Nephron progenitor cell (in vitro differentiated cells): ENCODE measurements at regions not wholly inside any gene's neighbourhood (a gene's known extent, or its start where the extent isn't known, plus 50 kb on each side); places are given as distances from the start of the nearest gene placed in this dataset.
"Not testable (repeated sequence)": the region's sequence is repeated elsewhere in the genome, so short reads cannot be mapped to it uniquely, and the experiment has no call there.

Source experiments
- DNase-seq: peaks from one replicate; pipeline ENCODE4 v3.0.0; 2021
- H3K27ac Mint-ChIP-seq: 2 replicates; pipeline ENCODE4 v1.8.0; 2021; ENCODE audit warnings: mild to moderate bottlenecking, moderate library complexity, mixed read lengths
- H3K27me3 Mint-ChIP-seq: 2 replicates; pipeline ENCODE4 v1.8.0; 2021; ENCODE audit warnings: mild to moderate bottlenecking, low read depth, mixed read lengths; ENCODE audit not compliant: poor library complexity
- H3K36me3 Mint-ChIP-seq: 2 replicates; pipeline ENCODE4 v1.8.0; 2021; ENCODE audit warnings: low read depth, mixed read lengths
- H3K4me1 Mint-ChIP-seq: 2 replicates; pipeline ENCODE4 v1.8.0; 2021; ENCODE audit warnings: mixed read lengths
- H3K4me3 Mint-ChIP-seq: 2 replicates; pipeline ENCODE4 v1.8.0; 2021; ENCODE audit warnings: mild to moderate bottlenecking, moderate library complexity, mixed read lengths
- H3K9me3 Mint-ChIP-seq: 2 replicates; pipeline ENCODE4 v1.8.0; 2021; ENCODE audit warnings: mild to moderate bottlenecking, moderate library complexity, mixed read lengths
- TF ChIP-seq, protein P1 (sequence below): fragments of 200-600 bp; sonication (generic); IDR thresholded peaks from 2 replicates; pipeline ENCODE4 v1.5.0; 2021; ENCODE audit warnings: antibody characterized with exemption

DNA sequence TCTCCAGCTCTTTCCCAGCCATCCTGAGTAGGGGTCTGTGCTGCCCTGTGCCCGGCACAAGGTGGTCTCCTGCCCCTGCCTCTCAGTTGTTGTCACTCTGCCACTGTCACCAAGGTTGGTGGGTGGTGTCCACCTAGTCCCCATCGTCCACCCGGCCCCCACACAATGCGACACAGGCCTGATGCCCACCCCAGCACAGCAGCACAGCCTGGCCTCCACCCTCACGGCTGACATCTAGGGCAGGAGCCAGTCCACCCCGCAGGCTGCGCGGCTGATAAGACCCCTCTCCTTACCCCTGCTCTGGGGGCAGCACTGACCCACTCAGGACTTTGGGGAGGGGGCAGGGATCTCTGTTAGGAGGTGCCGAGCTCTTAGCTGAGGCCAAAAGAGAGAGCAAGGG lies 198.3 kb downstream of the LIPI start:
- no peak overlapping the region for H3K4me3 Mint-ChIP-seq
- no peaks in the 10 kb centered on the region for H3K36me3 Mint-ChIP-seq
- DNase-seq: no peak
- H3K4me1 Mint-ChIP-seq: no peaks in the 10 kb centered on the region
- TF ChIP-seq, protein P1, sequence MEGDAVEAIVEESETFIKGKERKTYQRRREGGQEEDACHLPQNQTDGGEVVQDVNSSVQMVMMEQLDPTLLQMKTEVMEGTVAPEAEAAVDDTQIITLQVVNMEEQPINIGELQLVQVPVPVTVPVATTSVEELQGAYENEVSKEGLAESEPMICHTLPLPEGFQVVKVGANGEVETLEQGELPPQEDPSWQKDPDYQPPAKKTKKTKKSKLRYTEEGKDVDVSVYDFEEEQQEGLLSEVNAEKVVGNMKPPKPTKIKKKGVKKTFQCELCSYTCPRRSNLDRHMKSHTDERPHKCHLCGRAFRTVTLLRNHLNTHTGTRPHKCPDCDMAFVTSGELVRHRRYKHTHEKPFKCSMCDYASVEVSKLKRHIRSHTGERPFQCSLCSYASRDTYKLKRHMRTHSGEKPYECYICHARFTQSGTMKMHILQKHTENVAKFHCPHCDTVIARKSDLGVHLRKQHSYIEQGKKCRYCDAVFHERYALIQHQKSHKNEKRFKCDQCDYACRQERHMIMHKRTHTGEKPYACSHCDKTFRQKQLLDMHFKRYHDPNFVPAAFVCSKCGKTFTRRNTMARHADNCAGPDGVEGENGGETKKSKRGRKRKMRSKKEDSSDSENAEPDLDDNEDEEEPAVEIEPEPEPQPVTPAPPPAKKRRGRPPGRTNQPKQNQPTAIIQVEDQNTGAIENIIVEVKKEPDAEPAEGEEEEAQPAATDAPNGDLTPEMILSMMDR: no peak
- H3K9me3 Mint-ChIP-seq: peaks cover 52% of the 10 kb centered on the region
- H3K27me3 Mint-ChIP-seq: no peaks in the 10 kb centered on the region
- no peak overlapping the region for H3K27ac Mint-ChIP-seq

DNA sequence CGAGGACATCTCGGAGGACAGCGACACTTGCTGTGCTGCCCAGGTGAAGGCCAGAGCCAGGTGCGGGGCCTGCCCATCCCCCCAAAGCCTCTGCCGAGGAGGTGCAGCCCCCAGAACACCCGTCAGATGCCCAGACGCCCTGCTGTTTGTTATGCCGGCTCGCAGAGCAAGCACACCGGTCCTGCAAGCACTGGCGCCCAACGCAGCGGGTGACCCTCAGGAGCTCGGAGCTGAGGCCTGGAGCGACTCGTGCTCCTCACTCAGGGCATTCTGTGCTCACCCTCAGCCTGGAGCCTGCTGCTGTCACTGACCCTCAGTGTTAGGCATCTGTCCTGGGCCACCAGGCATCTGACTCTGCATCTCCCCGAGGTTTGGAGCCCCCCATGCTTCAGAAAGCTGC lies 199.0 kb downstream of the LIPI start:
- not testable (repeated sequence) for H3K27ac Mint-ChIP-seq, H3K4me3 Mint-ChIP-seq, H3K36me3 Mint-ChIP-seq, H3K27me3 Mint-ChIP-seq, DNase-seq, H3K4me1 Mint-ChIP-seq
- H3K9me3 Mint-ChIP-seq: peaks cover 54% of the 10 kb centered on the region

DNA sequence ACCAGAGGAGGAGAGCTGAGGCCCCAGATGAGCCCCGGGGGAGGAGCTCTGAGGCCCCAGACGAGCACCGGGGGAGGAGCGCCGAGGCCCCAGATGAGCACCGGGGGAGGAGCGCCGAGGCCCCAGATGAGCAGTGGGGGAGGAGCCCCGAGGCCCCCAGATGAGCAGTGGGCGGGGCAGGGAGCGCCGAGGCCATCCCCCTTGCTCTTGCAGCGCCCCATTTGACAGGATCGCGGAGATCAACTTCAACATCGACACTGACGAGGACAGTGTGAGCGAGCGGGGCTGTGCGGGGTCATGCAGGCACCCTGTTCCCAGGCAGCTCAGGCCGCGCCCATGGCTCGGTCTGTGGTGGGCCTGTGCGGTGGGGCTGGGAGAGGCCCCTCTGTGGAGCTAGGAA lies 199.6 kb downstream of the LIPI start:
- not testable (repeated sequence) for H3K27ac Mint-ChIP-seq, H3K4me3 Mint-ChIP-seq, DNase-seq, H3K36me3 Mint-ChIP-seq, H3K27me3 Mint-ChIP-seq, H3K4me1 Mint-ChIP-seq
- H3K9me3 Mint-ChIP-seq: peaks cover 59% of the 10 kb centered on the region

DNA sequence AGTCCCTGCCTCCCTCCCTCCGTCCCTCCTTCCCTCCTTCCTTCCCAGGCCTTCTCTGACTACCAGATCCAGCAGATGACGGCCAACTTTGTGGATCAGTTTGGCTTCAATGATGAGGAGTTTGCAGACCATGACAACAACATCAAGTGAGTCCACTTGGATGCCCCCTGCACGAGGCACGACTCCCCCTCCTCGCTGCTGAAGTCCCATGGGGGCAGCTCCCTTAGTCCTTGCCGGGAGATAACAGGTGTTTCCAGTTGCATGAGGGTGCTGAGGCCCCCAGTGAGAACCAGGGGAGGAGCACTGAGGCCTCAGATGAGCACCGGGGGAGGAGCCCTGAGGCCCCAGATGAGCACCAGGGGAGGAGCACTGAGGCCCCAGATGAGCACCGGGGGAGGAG lies 200.0 kb downstream of the LIPI start:
- no peak overlapping the region for H3K27ac Mint-ChIP-seq
- no peaks in the 10 kb centered on the region for H3K4me1 Mint-ChIP-seq
- DNase-seq: no peak
- TF ChIP-seq, protein P1: no peak
- no peaks in the 10 kb centered on the region for H3K27me3 Mint-ChIP-seq
- H3K36me3 Mint-ChIP-seq: no peaks in the 10 kb centered on the region
- peaks cover 59% of the 10 kb centered on the region for H3K9me3 Mint-ChIP-seq
- no peak overlapping the region for H3K4me3 Mint-ChIP-seq

DNA sequence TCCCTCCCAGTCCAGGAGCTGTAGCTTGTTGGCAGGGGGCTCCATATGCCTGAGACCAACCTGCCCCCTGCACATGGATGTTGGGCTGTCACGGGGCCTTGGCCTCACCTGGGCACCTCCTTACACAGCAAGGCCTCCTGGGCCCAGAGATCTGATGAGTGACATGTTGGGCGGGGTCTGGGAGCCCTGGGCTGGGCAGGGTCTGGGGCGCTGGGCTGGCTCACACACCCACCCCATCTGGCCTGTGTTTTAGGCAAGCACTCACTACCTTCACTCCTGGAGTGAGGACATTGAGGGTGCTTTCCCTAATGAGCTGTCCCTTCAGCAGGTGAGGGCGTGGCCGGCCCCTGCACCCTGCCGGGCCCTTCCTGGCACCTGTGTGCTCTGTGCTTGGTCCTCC lies 200.8 kb downstream of the LIPI start:
- not testable (repeated sequence) for H3K4me1 Mint-ChIP-seq, H3K27me3 Mint-ChIP-seq, DNase-seq, H3K27ac Mint-ChIP-seq, H3K36me3 Mint-ChIP-seq, H3K4me3 Mint-ChIP-seq
- H3K9me3 Mint-ChIP-seq: peaks cover 59% of the 10 kb centered on the region

DNA sequence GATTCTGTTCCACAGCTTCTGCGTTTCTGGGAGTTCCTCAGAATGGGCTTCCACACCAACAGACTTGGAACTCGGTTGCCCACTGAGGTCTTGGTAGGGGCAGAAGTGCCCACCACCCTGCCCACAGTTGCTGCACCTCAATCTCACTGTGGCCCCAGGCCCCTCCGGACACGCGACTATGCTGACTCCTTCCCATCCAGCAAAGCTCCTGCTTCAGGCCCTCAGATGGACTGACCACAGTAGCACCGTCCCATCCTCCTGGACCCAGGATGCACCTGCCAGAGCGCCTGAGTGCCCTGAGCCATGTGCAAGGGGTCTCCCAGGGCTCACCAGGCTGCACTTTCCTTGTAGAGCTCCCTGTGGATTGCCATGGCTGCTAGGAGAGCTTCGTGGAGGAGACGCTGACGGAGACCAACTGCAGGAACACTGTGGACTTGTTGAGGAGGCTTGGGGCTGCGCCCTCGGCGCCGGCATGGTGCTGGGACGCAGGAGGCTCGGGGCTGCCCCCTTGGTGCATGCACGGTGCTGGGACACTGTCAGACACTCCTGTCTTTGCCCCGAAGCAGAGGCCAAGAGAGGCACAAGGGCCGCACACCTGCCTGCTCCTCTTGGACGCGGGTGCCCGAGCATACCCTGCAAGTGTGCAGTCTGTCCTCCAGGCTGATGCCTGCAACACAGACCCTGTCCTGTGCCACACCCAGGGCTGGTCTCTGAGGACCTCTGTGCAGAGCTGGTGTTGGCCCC lies 201.3 kb downstream of the LIPI start:
- not testable (repeated sequence) for H3K4me3 Mint-ChIP-seq, DNase-seq, H3K27ac Mint-ChIP-seq, H3K27me3 Mint-ChIP-seq, H3K36me3 Mint-ChIP-seq, H3K4me1 Mint-ChIP-seq
- peaks cover 63% of the 10 kb centered on the region for H3K9me3 Mint-ChIP-seq

DNA sequence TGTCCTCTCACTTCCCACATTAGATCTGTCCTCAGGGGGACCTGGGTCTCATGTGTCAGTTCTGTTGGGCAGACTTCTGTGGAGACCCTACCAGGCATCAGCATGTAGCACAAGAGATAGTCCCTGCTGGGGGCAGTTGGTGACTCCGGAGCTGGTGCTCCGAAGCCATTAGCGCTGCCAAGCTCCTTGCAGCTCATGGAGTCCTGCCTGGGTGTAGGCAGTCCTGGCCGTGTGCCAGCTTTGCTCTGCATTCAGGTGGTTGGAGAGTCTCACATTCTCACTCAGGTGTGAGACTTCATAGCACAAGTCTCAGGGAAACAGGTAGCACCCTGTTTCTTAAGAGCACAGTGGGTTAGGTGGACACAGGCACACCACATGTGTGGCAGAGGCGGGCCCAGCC lies 202.3 kb downstream of the LIPI start:
- not testable (repeated sequence) for H3K4me1 Mint-ChIP-seq, H3K27ac Mint-ChIP-seq, H3K27me3 Mint-ChIP-seq, DNase-seq, H3K4me3 Mint-ChIP-seq, H3K36me3 Mint-ChIP-seq
- H3K9me3 Mint-ChIP-seq: peaks cover 62% of the 10 kb centered on the region

DNA sequence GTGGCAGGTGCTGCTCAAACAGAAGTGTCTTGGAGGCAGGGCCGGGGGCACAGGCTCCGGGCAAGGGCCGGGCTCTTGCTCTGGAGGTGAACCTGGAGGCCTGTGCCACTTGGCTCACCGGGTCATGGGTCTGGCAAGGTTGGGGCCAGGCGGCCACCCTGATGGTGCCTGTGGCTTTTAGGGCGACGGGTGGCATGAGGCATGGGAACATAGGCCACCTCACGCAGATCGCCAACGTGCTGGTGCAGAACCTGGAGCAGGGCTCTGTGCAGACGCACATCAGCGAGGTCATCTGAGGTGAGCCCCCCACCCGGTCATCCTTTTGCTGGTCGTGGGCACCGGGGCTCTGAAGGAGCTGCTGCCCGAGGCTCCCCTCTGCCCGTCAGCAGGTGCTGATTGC lies 202.7 kb downstream of the LIPI start:
- peaks cover 63% of the 10 kb centered on the region for H3K9me3 Mint-ChIP-seq
- H3K27ac Mint-ChIP-seq, H3K4me3 Mint-ChIP-seq, H3K4me1 Mint-ChIP-seq, H3K27me3 Mint-ChIP-seq, H3K36me3 Mint-ChIP-seq, DNase-seq: not testable (repeated sequence)

DNA sequence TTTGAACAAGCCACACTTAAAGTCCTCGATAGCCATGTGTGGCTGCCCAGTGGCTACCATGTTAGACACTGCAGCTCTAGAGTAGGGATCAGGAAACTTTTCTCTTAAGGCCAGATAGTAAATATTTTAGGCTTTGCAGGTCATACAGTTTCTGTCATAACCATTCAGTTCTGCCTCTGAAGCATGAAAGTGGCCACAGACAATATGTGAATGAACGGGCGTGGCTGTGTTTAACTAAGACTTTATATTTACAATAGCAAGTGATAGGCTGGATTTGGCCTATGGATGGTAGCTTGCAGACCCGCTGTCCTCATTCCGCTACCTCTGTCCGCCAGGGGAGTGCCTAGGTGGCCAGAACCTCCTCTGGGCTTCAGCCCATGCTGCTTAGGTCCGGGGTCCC lies 204.6 kb downstream of the LIPI start:
- H3K4me1 Mint-ChIP-seq, DNase-seq: not testable (repeated sequence)
- peaks cover 52% of the 10 kb centered on the region for H3K9me3 Mint-ChIP-seq

DNA sequence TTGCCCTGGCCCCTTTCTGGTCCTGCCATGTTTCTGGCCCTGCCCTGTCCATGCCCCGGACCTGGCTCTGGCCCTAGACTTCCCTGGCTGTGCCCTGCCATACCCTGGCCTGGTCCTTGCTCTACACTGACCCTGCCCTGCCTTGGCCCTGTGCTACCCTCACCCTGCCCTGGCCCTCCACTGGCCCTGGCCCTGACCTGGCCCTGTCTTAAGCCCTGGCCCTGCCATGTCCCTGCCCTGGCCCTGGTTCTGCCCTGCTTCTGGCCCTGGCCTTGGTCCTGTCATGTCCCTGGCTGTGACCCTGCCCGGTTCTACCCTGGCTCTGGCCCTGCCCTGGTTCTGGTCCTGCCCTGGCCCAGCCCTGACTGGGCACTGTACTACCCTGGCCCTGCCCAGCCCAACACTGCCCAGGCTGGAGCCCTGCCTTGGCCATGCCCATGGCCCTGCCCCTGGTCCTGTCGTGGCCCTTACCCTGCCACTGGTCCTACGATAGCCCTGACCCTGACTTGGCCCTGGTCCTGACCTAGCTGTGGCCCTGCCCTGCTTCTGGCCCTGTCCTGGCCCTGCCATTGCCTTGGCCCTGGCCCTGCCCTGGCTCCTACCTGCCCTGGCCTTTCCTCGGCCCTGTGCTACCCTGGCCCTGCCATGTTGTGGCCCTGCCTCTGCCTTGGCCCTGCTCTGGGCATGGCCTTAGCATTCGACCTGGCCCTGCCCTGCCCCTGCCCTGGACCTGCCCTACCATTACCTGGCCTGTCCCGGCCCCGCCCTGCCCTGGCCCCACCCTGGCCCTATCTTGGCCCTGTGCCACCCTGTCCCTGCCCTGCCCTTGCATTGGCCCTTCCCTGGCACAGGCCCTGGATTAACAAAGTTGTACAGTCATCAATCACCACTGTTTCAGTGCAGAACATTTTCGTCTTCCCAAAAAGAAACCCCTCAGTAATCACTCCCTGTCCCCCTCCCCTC lies 223.5 kb downstream of the LIPI start:
- H3K4me3 Mint-ChIP-seq, DNase-seq, H3K27me3 Mint-ChIP-seq, H3K4me1 Mint-ChIP-seq, H3K27ac Mint-ChIP-seq, H3K36me3 Mint-ChIP-seq: not testable (repeated sequence)
- peaks cover 62% of the 10 kb centered on the region for H3K9me3 Mint-ChIP-seq

More for the DNA sequence above, 204.6 kb downstream of the LIPI start:
- not testable (repeated sequence) for H3K27ac Mint-ChIP-seq, H3K4me3 Mint-ChIP-seq, H3K27me3 Mint-ChIP-seq, H3K36me3 Mint-ChIP-seq

DNA sequence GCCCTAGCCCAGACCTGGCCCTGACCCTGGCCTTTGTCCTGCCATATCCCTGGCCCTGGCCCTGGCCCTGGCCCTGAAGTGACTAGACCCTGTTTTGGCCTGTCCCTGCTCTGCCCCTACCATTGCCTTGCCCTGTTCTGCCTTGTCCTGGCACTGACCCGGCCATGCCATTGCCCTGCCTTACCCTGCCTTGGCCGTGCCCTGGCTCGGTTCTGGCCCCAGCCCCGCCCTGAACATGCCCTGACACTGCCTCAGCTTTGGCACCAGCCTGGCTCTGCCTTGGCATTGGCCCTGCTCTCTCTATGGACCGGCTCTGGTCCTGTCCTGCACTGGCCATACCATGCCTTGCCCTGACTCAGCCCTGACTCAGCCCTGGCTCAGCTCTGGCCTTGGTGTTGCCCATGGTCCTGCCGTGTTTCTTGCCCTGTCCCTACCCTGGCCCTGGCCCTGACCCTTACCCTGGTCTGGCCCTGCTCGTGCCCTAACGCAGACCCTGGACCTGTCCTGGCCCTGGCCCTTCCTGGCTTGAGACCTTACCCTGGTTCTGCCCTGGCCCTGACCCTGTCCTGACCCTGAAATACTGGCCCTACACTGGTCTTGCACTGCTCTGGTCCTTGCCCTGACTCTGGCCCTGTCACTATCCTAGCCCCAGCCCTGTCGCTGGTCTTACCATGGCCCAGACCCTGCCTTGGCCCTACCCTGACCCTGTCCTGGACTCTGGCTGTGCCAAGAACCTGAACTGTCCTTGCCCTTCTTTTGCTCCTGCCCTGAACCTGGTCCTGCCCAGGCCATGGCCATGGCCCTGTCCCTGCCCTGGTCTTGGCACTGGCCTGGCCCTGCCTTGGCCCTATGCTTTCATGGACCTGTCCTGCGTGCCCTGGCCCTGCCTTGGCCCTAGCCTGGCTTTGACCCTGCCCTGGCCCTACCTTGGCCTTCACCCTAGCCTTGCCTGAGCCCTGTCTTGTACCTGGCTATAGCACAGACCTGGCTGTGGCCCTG lies 224.6 kb downstream of the LIPI start:
- not testable (repeated sequence) for H3K4me3 Mint-ChIP-seq

More for the DNA sequence above, 224.6 kb downstream of the LIPI start:
- H3K27ac Mint-ChIP-seq, H3K27me3 Mint-ChIP-seq, H3K36me3 Mint-ChIP-seq, DNase-seq, H3K4me1 Mint-ChIP-seq: not testable (repeated sequence)
- H3K9me3 Mint-ChIP-seq: peaks cover 56% of the 10 kb centered on the region
